ENCODE measurements at regions not wholly inside any gene's neighbourhood (a gene's known extent, or its start where the extent isn't known, plus 50 kb on each side); places are given as distances from the start of the nearest gene placed in this dataset.

DNA sequence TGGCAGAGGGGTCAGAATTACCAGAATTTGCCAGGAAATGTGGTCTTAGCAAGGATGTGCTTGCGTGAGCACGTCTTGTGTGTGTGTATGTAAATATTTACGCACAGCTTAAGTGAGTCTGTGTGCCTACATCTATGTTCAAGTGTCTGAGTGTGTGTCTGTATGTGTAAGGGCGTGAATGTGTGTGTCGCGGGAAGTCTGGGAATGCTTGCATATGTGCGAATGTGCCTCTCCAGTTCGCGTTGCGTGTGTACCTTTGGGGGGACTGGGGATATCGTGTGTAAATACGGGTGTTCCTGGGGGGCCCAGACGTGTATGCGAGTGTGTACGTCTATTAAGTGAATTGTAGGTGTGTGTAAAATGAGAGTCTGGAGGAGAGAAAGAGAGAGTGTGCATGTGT is 68.6 kb upstream of the POU3F1 start:
- no peaks in the 10 kb centered on the region for H3K23me2 ChIP-seq (ENCODE audit: insufficient read length, low read depth, low read length, poor library complexity, severe bottlenecking)
- H2BK15ac ChIP-seq (ENCODE audit: low read depth, low read length): no peak overlapping the region
- H3K27ac Mint-ChIP-seq: no peak overlapping the region

More for the DNA sequence above, 68.6 kb upstream of the POU3F1 start:
- no CpG with 5 or more reads among the region's 15 CpGs for WGBS (ENCODE audit: extremely low coverage, insufficient read length, low lambda C conversion rate)
- Histone ChIP-seq H4K5ac (ENCODE audit: insufficient read length, low read depth, low read length) (no peak overlapping the region), H3K18ac (ENCODE audit: insufficient read length, low read depth, low read length) (no peak overlapping the region), H3K9me3 (ENCODE audit: control insufficient read depth, low read depth, low read length) (no peaks in the 10 kb centered on the region), H3T11ph (ENCODE audit: low read length) (no peak overlapping the region), H4K20me1 (ENCODE audit: control insufficient read depth, insufficient read depth, insufficient read length) (no peaks in the 10 kb centered on the region), H2AFZ (ENCODE audit: low read length) (no peak overlapping the region), H3K14ac (ENCODE audit: insufficient read depth, low read length) (no peak overlapping the region), H3K27me3 (ENCODE audit: insufficient read depth, low read length) (no peaks in the 10 kb centered on the region), H2BK120ac (ENCODE audit: low read depth, low read length, poor library complexity, severe bottlenecking) (no peak overlapping the region), H3K56ac (ENCODE audit: insufficient read length, low read depth, low read length) (no peak overlapping the region), H2BK20ac (ENCODE audit: low read depth, low read length, poor library complexity, severe bottlenecking) (no peak overlapping the region), H3K4me2 (ENCODE audit: insufficient read depth, insufficient read length, low read length) (no peak overlapping the region), H3K4ac (ENCODE audit: low read depth, low read length) (no peak overlapping the region), H3K9ac (ENCODE audit: extremely low read depth, insufficient read length, low read length) (no peak overlapping the region), H3K27ac (ENCODE audit: insufficient read length, low read depth, low read length) (no peak overlapping the region), H3K23ac (ENCODE audit: insufficient read length, low read depth, low read length) (no peak overlapping the region), H3K79me2 (ENCODE audit: insufficient read depth, low read length) (no peaks in the 10 kb centered on the region), H2AK5ac (ENCODE audit: insufficient read length, low read length) (no peak overlapping the region), H4K91ac (ENCODE audit: insufficient read length, low read depth, low read length) (no peak overlapping the region), H2BK5ac (ENCODE audit: insufficient read length, low read length) (no peak overlapping the region), H4K8ac (replicated peaks; ENCODE audit: insufficient read length, low read depth, low read length) (no peak overlapping the region), H2BK12ac (ENCODE audit: insufficient read length, low read depth, low read length) (no peak overlapping the region), H3K79me1 (ENCODE audit: insufficient read depth, low read depth, low read length, poor library complexity, severe bottlenecking) (no peaks in the 10 kb centered on the region), H3K4me1 (ENCODE audit: insufficient read depth, low read length) (no peaks in the 10 kb centered on the region; the same call in 1 of the 2 replicates)
- Mint-ChIP-seq H3K4me1 (peaks cover 23 to 33% of the 10 kb centered on the region in 2 experiments), H3K27me3 (ENCODE audit: low read depth) (no peaks in the 10 kb centered on the region; the same call in 1 of the 2 replicates), H3K9me3 (peaks cover 0 to 2% of the 10 kb centered on the region in 2 experiments; a peak in 2 of 5 replicates), H3K36me3 (ENCODE audit: insufficient read depth in 1 of 3, low read depth in 3 of 3) (peaks cover 0 to 6% (median 1%) of the 10 kb centered on the region in 3 experiments; a peak in 5 of 7 replicates), H3K4me3 (no peak overlapping the region; a peak in 1 of 5 replicates)
- TF ChIP-seq, protein P1, sequence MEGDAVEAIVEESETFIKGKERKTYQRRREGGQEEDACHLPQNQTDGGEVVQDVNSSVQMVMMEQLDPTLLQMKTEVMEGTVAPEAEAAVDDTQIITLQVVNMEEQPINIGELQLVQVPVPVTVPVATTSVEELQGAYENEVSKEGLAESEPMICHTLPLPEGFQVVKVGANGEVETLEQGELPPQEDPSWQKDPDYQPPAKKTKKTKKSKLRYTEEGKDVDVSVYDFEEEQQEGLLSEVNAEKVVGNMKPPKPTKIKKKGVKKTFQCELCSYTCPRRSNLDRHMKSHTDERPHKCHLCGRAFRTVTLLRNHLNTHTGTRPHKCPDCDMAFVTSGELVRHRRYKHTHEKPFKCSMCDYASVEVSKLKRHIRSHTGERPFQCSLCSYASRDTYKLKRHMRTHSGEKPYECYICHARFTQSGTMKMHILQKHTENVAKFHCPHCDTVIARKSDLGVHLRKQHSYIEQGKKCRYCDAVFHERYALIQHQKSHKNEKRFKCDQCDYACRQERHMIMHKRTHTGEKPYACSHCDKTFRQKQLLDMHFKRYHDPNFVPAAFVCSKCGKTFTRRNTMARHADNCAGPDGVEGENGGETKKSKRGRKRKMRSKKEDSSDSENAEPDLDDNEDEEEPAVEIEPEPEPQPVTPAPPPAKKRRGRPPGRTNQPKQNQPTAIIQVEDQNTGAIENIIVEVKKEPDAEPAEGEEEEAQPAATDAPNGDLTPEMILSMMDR (conservative IDR thresholded peaks at IDR 0.05): no peak
- DNase-seq: no peak

Measured in H9 (cell line).